ENCODE measurements at regions not wholly inside any gene's neighbourhood (a gene's known extent, or its start where the extent isn't known, plus 50 kb on each side); places are given as distances from the start of the nearest gene placed in this dataset.

GRCh38 chr7:67855322-67855721 is 858.7 kb downstream of the TYW1 start:
- Histone ChIP-seq H3K36me3 (ENCODE audit: insufficient read depth) (no peaks in the 10 kb centered on the region), H3K4me2 (no peak overlapping the region), H4K20me1 (ENCODE audit: insufficient read depth) (no peaks in the 10 kb centered on the region), H2AFZ (ENCODE audit: low read depth) (no peak overlapping the region), H3K4me3 (IDR thresholded peaks at IDR 0.05; ENCODE audit: insufficient read depth, low read depth, low read length) (no peak overlapping the region), H3K9ac (no peak overlapping the region), H3K27me3 (ENCODE audit: insufficient read depth, low read depth) (no peaks in the 10 kb centered on the region), H3K27ac (no peak overlapping the region), H3K79me2 (ENCODE audit: insufficient read depth, low read depth) (no peaks in the 10 kb centered on the region), H3K4me1 (ENCODE audit: low read depth, poor library complexity, severe bottlenecking) (no peaks in the 10 kb centered on the region)
- TF ChIP-seq CTCF (conservative IDR thresholded peaks at IDR 0.05; ENCODE audit: low read depth, low read length): no peak

GRCh38 chr7:67856046-67856445 is 859.4 kb downstream of the TYW1 start:
- Histone ChIP-seq H2AFZ (ENCODE audit: low read depth) (no peak overlapping the region), H3K4me2 (no peak overlapping the region), H3K4me3 (IDR thresholded peaks at IDR 0.05; ENCODE audit: insufficient read depth, low read depth, low read length) (no peak overlapping the region), H3K27me3 (ENCODE audit: insufficient read depth, low read depth) (no peaks in the 10 kb centered on the region), H3K36me3 (ENCODE audit: insufficient read depth) (no peaks in the 10 kb centered on the region), H3K27ac (no peak overlapping the region), H4K20me1 (ENCODE audit: insufficient read depth) (no peaks in the 10 kb centered on the region), H3K79me2 (ENCODE audit: insufficient read depth, low read depth) (no peaks in the 10 kb centered on the region), H3K9ac (no peak overlapping the region), H3K4me1 (ENCODE audit: low read depth, poor library complexity, severe bottlenecking) (no peaks in the 10 kb centered on the region)
- no peak for TF ChIP-seq CTCF (conservative IDR thresholded peaks at IDR 0.05; ENCODE audit: low read depth, low read length)

- Histone ChIP-seq H3K9ac (no peak overlapping the region), H3K4me2 (no peak overlapping the region), H3K4me3 (IDR thresholded peaks at IDR 0.05; ENCODE audit: insufficient read depth, low read depth, low read length) (no peak overlapping the region), H3K27ac (no peak overlapping the region), H4K20me1 (ENCODE audit: insufficient read depth) (no peaks in the 10 kb centered on the region), H2AFZ (ENCODE audit: low read depth) (no peak overlapping the region), H3K36me3 (ENCODE audit: insufficient read depth) (no peaks in the 10 kb centered on the region), H3K4me1 (ENCODE audit: low read depth, poor library complexity, severe bottlenecking) (no peaks in the 10 kb centered on the region), H3K27me3 (ENCODE audit: insufficient read depth, low read depth) (no peaks in the 10 kb centered on the region), H3K79me2 (ENCODE audit: insufficient read depth, low read depth) (no peaks in the 10 kb centered on the region)
- no peak for TF ChIP-seq CTCF (conservative IDR thresholded peaks at IDR 0.05; ENCODE audit: low read depth, low read length)
These were observed 861.1 kb downstream of the TYW1 start for GRCh38 chr7:67857698-67858097.

GRCh38 chr7:67858931-67859330 is 862.3 kb downstream of the TYW1 start:
- Histone ChIP-seq H3K4me1 (ENCODE audit: low read depth, poor library complexity, severe bottlenecking) (no peaks in the 10 kb centered on the region), H3K27me3 (ENCODE audit: insufficient read depth, low read depth) (no peaks in the 10 kb centered on the region), H3K27ac (no peak overlapping the region), H2AFZ (ENCODE audit: low read depth) (no peak overlapping the region), H3K79me2 (ENCODE audit: insufficient read depth, low read depth) (no peaks in the 10 kb centered on the region), H4K20me1 (ENCODE audit: insufficient read depth) (no peaks in the 10 kb centered on the region), H3K4me2 (no peak overlapping the region), H3K9ac (no peak overlapping the region), H3K36me3 (ENCODE audit: insufficient read depth) (no peaks in the 10 kb centered on the region), H3K4me3 (IDR thresholded peaks at IDR 0.05; ENCODE audit: insufficient read depth, low read depth, low read length) (no peak overlapping the region)
- TF ChIP-seq CTCF (conservative IDR thresholded peaks at IDR 0.05; ENCODE audit: low read depth, low read length): no peak

- Histone ChIP-seq H3K27me3 (ENCODE audit: insufficient read depth, low read depth) (no peaks in the 10 kb centered on the region), H3K27ac (no peak overlapping the region), H2AFZ (ENCODE audit: low read depth) (no peak overlapping the region), H3K4me3 (IDR thresholded peaks at IDR 0.05; ENCODE audit: insufficient read depth, low read depth, low read length) (no peak overlapping the region), H3K9ac (no peak overlapping the region), H4K20me1 (ENCODE audit: insufficient read depth) (no peaks in the 10 kb centered on the region), H3K4me1 (ENCODE audit: low read depth, poor library complexity, severe bottlenecking) (no peaks in the 10 kb centered on the region), H3K36me3 (ENCODE audit: insufficient read depth) (no peaks in the 10 kb centered on the region), H3K79me2 (ENCODE audit: insufficient read depth, low read depth) (no peaks in the 10 kb centered on the region), H3K4me2 (no peak overlapping the region)
- TF ChIP-seq CTCF (conservative IDR thresholded peaks at IDR 0.05; ENCODE audit: low read depth, low read length): no peak
These were observed 867.3 kb downstream of the TYW1 start for GRCh38 chr7:67863911-67864310.
